ENCODE measurements at regions not wholly inside any gene's neighbourhood (a gene's known extent, or its start where the extent isn't known, plus 50 kb on each side); places are given as distances from the start of the nearest gene placed in this dataset.

DNA sequence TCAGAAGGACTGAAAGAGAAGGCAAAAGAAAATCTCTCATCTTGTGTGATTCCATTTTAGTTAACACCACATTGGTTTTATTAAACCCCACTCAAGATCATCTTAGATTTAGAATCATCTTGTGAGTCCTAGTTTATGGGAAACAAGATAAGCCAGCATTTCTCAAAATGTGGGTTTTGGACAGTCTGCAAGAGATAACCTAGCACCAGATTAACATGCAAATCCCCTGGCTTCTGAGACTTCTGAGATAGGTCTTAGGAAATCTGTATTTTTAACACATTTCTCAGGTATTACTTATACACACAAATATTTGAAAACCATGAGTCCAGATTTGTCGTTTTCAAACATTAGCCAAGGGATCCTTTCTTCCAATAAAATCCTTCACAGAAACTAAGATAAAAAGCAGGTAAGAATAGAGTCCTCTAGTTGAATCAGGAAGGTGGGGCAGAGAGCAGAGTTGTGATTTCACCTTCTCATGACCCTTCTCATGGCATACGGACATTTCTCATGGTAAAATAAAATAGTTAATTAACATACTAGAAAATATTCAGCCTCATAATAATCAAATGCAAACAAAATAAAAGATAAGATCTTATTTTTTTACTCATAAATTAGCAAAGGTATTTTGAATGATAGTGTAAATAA, 287.2 kb upstream of the FN1 start:
- TF ChIP-seq GABPA (IDR thresholded peaks at IDR 0.05; ENCODE audit: low read depth) = no peak
- no peak for TF ChIP-seq KLF5 (IDR thresholded peaks at IDR 0.05; ENCODE audit: partially characterized antibody)
- no peak for TF ChIP-seq YBX1 (IDR thresholded peaks at IDR 0.05)
- TF ChIP-seq, protein P1, sequence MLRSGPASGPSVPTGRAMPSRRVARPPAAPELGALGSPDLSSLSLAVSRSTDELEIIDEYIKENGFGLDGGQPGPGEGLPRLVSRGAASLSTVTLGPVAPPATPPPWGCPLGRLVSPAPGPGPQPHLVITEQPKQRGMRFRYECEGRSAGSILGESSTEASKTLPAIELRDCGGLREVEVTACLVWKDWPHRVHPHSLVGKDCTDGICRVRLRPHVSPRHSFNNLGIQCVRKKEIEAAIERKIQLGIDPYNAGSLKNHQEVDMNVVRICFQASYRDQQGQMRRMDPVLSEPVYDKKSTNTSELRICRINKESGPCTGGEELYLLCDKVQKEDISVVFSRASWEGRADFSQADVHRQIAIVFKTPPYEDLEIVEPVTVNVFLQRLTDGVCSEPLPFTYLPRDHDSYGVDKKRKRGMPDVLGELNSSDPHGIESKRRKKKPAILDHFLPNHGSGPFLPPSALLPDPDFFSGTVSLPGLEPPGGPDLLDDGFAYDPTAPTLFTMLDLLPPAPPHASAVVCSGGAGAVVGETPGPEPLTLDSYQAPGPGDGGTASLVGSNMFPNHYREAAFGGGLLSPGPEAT (IDR thresholded peaks at IDR 0.05; ENCODE audit: low read depth) = no peak
- no peak for TF ChIP-seq FOXK2 (IDR thresholded peaks at IDR 0.05)
- no peak for TF ChIP-seq FOS (IDR thresholded peaks at IDR 0.05; ENCODE audit: borderline replicate concordance, extremely low read depth, insufficient read length)
- no peak for TF ChIP-seq MEF2B (IDR thresholded peaks at IDR 0.05; ENCODE audit: partially characterized antibody, poor library complexity, severe bottlenecking)
- TF ChIP-seq JUND (IDR thresholded peaks at IDR 0.05; ENCODE audit: low read depth, low read length) = no peak
- no peak for TF ChIP-seq ZZZ3 (IDR thresholded peaks at IDR 0.05; ENCODE audit: control insufficient read depth, insufficient read length, low read depth)
- no peak for TF ChIP-seq SRF (IDR thresholded peaks at IDR 0.05; ENCODE audit: low read depth in 2 of 2, low read length in 2 of 2)
- no peaks in the 10 kb centered on the region for H4K20me1 ChIP-seq (ENCODE audit: control insufficient read depth, insufficient read depth)
- intact Hi-C loops (cut with micrococcal nuclease; ENCODE audit: unreplicated experiment) = no loop called here
- 0 out of 2 replicates have a peak, but pooled peaks cover under 1% of the 10 kb centered on the region for H3K4me1 ChIP-seq (ENCODE audit: control insufficient read depth, insufficient read depth, low read length)
- no peaks in the 10 kb centered on the region for H3K36me3 ChIP-seq (ENCODE audit: control insufficient read depth in 2 of 2, insufficient read depth in 2 of 2, low read length in 1 of 2)
- FAIRE-seq = no peak
- RAD21 ChIA-PET (ENCODE audit: unreplicated experiment) = no interaction called here
- H3K79me2 ChIP-seq (ENCODE audit: control insufficient read depth, insufficient read depth, low read length) = no peaks in the 10 kb centered on the region
- H3K27ac ChIP-seq (ENCODE audit: control insufficient read depth, insufficient read depth) = no peak overlapping the region
- H3K9ac ChIP-seq (ENCODE audit: control insufficient read depth, insufficient read depth, low read length) = no peak overlapping the region
- SMC1A ChIA-PET (ENCODE audit: uncharacterized antibody, unreplicated experiment) = interaction anchor here (0.7 to 2.6 kb wide), 3 partner anchors 41 to 89 kb away, joined by 3 to 6 read pairs (median 4); no protein-coding TSS in a partner anchor
- POLR2A ChIA-PET = interaction anchor here (0.7 kb wide), 1 partner anchor 37 kb away, joined by 3 read pairs; no protein-coding TSS in a partner anchor
- in situ Hi-C loops (cut with MboI) = no loop called here
- no peak for ATAC-seq
- no TSS peak for BruUV-seq (replicated peaks)
- 24% methylated on average over 2 of the region's 2 CpGs for WGBS (ENCODE audit: insufficient coverage, insufficient replicate concordance, low lambda C conversion rate, missing lambda C conversion rate)
- no peak overlapping the region for H3K4me2 ChIP-seq (ENCODE audit: control insufficient read depth, insufficient read depth)
- CTCF ChIA-PET = no interaction called here
- no peak overlapping the region for H3K4me3 ChIP-seq
- no peaks in the 10 kb centered on the region for H3K9me3 ChIP-seq (replicated peaks; ENCODE audit: control insufficient read depth, insufficient read depth, low read length)
- no peak overlapping the region for H2AFZ ChIP-seq (ENCODE audit: control insufficient read depth, low read depth, low read length)
- no peaks in the 10 kb centered on the region for H3K27me3 ChIP-seq (replicated peaks in 1 of 2; ENCODE audit: control insufficient read depth in 2 of 2, insufficient read depth in 2 of 2, low read length in 1 of 2)
- DNase-seq (ENCODE audit: low read depth, low spot score) = no peak
